ENCODE measurements at regions not wholly inside any gene's neighbourhood (a gene's known extent, or its start where the extent isn't known, plus 50 kb on each side); places are given as distances from the start of the nearest gene placed in this dataset.

DNA sequence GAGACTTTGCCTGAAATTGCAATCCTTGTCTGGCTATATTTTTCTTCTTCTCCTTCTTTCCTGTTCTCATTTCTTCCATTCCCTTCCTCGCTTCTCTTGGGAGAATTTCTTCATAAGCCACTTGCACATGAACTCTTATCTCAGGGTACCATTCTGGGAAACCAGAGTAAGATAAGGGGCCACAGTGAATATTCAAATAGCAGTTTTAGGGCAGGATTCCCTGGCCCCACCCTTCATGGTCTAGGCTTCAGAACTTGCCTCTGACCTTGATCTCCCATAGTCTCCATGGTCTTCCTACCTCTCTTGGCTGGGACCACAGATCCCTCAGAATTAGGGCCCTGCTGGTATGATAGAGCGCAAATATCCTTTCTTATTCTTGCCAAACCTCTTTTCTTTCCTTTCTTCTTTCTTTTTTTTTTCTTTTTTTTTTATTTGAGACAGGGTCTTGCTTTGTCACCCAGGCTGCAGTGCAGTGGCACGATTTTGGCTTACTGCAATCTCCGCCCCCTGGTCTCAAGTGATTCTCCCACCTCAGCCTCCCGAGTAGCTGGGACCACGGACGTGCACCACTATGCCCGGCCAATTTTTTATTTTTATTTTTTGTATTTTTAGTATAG, 123.0 kb upstream of the CITED2 start (continued):
- no peak for TF ChIP-seq KAT2B (IDR thresholded peaks at IDR 0.05; ENCODE audit: low read depth, low read length)
- TF ChIP-seq E2F4 (CRISPR knock-in tag; IDR thresholded peaks at IDR 0.05; ENCODE audit: low read depth): no peak
- TF ChIP-seq HOXB6 (CRISPR knock-in tag; IDR thresholded peaks at IDR 0.05; ENCODE audit: borderline replicate concordance): no peak
- no peak for TF ChIP-seq ZNF133 (CRISPR knock-in tag; IDR thresholded peaks at IDR 0.05)
- TF ChIP-seq, protein P1, sequence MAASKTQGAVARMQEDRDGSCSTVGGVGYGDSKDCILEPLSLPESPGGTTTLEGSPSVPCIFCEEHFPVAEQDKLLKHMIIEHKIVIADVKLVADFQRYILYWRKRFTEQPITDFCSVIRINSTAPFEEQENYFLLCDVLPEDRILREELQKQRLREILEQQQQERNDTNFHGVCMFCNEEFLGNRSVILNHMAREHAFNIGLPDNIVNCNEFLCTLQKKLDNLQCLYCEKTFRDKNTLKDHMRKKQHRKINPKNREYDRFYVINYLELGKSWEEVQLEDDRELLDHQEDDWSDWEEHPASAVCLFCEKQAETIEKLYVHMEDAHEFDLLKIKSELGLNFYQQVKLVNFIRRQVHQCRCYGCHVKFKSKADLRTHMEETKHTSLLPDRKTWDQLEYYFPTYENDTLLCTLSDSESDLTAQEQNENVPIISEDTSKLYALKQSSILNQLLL (CRISPR knock-in tag; IDR thresholded peaks at IDR 0.05; ENCODE audit: borderline replicate concordance): no peak
- TF ChIP-seq CBX5 (IDR thresholded peaks at IDR 0.05; ENCODE audit: borderline replicate concordance, low read depth): no peak
- no peak for TF ChIP-seq TGIF2 (CRISPR knock-in tag; IDR thresholded peaks at IDR 0.05)
- TF ChIP-seq PCBP1 (IDR thresholded peaks at IDR 0.05; ENCODE audit: low read depth, low read length, poor library complexity, severe bottlenecking): no peak
- no peak for TF ChIP-seq BMI1 (IDR thresholded peaks at IDR 0.05; ENCODE audit: low read length)
- no peak for TF ChIP-seq ZNF707 (CRISPR knock-in tag; conservative IDR thresholded peaks at IDR 0.05)
- TF ChIP-seq NR2C2 (CRISPR knock-in tag; IDR thresholded peaks at IDR 0.05): no peak
- peak; percentile 86 for TF ChIP-seq NR2C2 (tag; IDR thresholded peaks at IDR 0.05)
- TF ChIP-seq ETS2 (tag; IDR thresholded peaks at IDR 0.05; ENCODE audit: borderline replicate concordance, poor library complexity, severe bottlenecking): no peak
- no peak for TF ChIP-seq NFXL1 (CRISPR knock-in tag; IDR thresholded peaks at IDR 0.05)
- no peak for TF ChIP-seq PHF8 (IDR thresholded peaks at IDR 0.05; ENCODE audit: borderline replicate concordance, low read length)
- TF ChIP-seq ZNF695 (CRISPR knock-in tag; IDR thresholded peaks at IDR 0.05): no peak
- no peak for TF ChIP-seq PHF21A (IDR thresholded peaks at IDR 0.05; ENCODE audit: borderline replicate concordance, low read depth)
- no peak for TF ChIP-seq DMBX1 (CRISPR knock-in tag; IDR thresholded peaks at IDR 0.05; ENCODE audit: borderline replicate concordance)
- TF ChIP-seq ZNF589 (CRISPR knock-in tag; IDR thresholded peaks at IDR 0.05; ENCODE audit: low read depth): 0 out of 2 replicates have a peak, but pooled peaks have one; percentile 5
- TF ChIP-seq, protein P2, sequence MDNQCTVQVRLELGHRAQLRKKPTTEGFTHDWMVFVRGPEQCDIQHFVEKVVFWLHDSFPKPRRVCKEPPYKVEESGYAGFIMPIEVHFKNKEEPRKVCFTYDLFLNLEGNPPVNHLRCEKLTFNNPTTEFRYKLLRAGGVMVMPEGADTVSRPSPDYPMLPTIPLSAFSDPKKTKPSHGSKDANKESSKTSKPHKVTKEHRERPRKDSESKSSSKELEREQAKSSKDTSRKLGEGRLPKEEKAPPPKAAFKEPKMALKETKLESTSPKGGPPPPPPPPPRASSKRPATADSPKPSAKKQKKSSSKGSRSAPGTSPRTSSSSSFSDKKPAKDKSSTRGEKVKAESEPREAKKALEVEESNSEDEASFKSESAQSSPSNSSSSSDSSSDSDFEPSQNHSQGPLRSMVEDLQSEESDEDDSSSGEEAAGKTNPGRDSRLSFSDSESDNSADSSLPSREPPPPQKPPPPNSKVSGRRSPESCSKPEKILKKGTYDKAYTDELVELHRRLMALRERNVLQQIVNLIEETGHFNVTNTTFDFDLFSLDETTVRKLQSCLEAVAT (IDR thresholded peaks at IDR 0.05): peak; percentile 12 to 71; a peak in 1 of 4 replicates
- TF ChIP-seq NFIC (IDR thresholded peaks at IDR 0.05): peak; percentile 68; the same call in 1 of the 2 replicates
- TF ChIP-seq U2AF1 (optimal IDR thresholded peaks at IDR 0.05; ENCODE audit: low read depth, low read length): no peak
- TF ChIP-seq MEF2A (IDR thresholded peaks at IDR 0.05; ENCODE audit: control insufficient read depth, low read depth, low read length): no peak; the same call in 1 of the 2 replicates
- no peak for TF ChIP-seq ZNF75A (CRISPR knock-in tag; IDR thresholded peaks at IDR 0.05)
- TF ChIP-seq, protein P3, sequence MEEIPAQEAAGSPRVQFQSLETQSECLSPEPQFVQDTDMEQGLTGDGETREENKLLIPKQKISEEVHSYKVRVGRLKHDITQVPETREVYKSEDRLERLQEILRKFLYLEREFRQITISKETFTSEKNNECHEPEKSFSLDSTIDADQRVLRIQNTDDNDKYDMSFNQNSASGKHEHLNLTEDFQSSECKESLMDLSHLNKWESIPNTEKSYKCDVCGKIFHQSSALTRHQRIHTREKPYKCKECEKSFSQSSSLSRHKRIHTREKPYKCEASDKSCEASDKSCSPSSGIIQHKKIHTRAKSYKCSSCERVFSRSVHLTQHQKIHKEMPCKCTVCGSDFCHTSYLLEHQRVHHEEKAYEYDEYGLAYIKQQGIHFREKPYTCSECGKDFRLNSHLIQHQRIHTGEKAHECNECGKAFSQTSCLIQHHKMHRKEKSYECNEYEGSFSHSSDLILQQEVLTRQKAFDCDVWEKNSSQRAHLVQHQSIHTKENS (CRISPR knock-in tag; IDR thresholded peaks at IDR 0.05): no peak

Data from K562 (cell line).